ENCODE measurements at regions not wholly inside any gene's neighbourhood (a gene's known extent, or its start where the extent isn't known, plus 50 kb on each side); places are given as distances from the start of the nearest gene placed in this dataset.

GRCh38 chr13:39874331-39875053 is 219.0 kb downstream of the COG6 start:
- no peak overlapping the region for H3K27ac ChIP-seq
- TF ChIP-seq ZFX (IDR thresholded peaks at IDR 0.05) (no peak), CTCF (conservative IDR thresholded peaks at IDR 0.05) (no peak)

- TF ChIP-seq CTCF (conservative IDR thresholded peaks at IDR 0.05) (no peak), ZFX (IDR thresholded peaks at IDR 0.05) (no peak)
- no peak overlapping the region for H3K27ac ChIP-seq
Measured at GRCh38 chr13:39875111-39875987, 219.9 kb downstream of the COG6 start.

GRCh38 chr13:39876258-39876657 is 220.8 kb downstream of the COG6 start:
- no peak overlapping the region for H3K27ac ChIP-seq
- no peak for TF ChIP-seq CTCF (conservative IDR thresholded peaks at IDR 0.05)
- TF ChIP-seq ZFX (IDR thresholded peaks at IDR 0.05): no peak

- TF ChIP-seq CTCF (conservative IDR thresholded peaks at IDR 0.05) (no peak), ZFX (IDR thresholded peaks at IDR 0.05) (no peak)
- H3K27ac ChIP-seq: no peak overlapping the region
Measured at GRCh38 chr13:39877134-39877533, 221.7 kb downstream of the COG6 start.

GRCh38 chr13:39879286-39880035 is 224.0 kb downstream of the COG6 start:
- TF ChIP-seq CTCF (conservative IDR thresholded peaks at IDR 0.05): no peak
- no peak for TF ChIP-seq ZFX (IDR thresholded peaks at IDR 0.05)

GRCh38 chr13:39881383-39881782 is 225.9 kb downstream of the COG6 start:
- H3K27ac ChIP-seq: no peak overlapping the region
- no peak for TF ChIP-seq CTCF (conservative IDR thresholded peaks at IDR 0.05)
- no peak for TF ChIP-seq ZFX (IDR thresholded peaks at IDR 0.05)

More at GRCh38 chr13:39879286-39880035, 224.0 kb downstream of the COG6 start:
- H3K27ac ChIP-seq: no peak overlapping the region

Data from C4-2B (cell line).